ENCODE measurements at regions not wholly inside any gene's neighbourhood (a gene's known extent, or its start where the extent isn't known, plus 50 kb on each side); places are given as distances from the start of the nearest gene placed in this dataset.

DNA sequence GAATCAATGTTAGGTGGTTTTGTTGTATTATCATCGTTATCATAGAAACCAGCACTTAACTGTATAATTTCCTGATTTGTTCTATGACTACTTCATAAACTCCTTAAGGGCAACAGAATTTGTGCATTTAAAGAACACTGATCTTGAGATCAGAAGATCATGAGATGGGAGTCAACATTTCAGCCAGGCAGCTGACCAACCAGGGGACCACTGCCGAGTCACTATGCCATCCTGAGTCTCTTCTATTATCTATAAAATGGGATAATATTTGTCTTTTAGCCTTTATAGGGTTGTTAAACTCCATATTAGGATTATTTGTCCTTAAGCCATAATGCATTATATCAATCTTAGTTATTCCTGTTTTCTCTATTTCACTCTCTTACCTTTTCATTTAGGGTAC, 261.7 kb downstream of the GPAM start (continued):
- TF ChIP-seq RXRA (IDR thresholded peaks at IDR 0.05; ENCODE audit: insufficient read depth, low read depth, low read length) (no peak), EZH2 (IDR thresholded peaks at IDR 0.05; ENCODE audit: low read depth, low read length, severe bottlenecking) (no peak), SUZ12 (IDR thresholded peaks at IDR 0.05; ENCODE audit: low read length) (no peak), NRF1 (IDR thresholded peaks at IDR 0.05; ENCODE audit: low read depth, low read length) (no peak)
- TF ChIP-seq, protein P1, sequence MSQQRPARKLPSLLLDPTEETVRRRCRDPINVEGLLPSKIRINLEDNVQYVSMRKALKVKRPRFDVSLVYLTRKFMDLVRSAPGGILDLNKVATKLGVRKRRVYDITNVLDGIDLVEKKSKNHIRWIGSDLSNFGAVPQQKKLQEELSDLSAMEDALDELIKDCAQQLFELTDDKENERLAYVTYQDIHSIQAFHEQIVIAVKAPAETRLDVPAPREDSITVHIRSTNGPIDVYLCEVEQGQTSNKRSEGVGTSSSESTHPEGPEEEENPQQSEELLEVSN (IDR thresholded peaks at IDR 0.05), result no peak
- TF ChIP-seq, protein P2, sequence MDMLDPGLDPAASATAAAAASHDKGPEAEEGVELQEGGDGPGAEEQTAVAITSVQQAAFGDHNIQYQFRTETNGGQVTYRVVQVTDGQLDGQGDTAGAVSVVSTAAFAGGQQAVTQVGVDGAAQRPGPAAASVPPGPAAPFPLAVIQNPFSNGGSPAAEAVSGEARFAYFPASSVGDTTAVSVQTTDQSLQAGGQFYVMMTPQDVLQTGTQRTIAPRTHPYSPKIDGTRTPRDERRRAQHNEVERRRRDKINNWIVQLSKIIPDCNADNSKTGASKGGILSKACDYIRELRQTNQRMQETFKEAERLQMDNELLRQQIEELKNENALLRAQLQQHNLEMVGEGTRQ (IDR thresholded peaks at IDR 0.05; ENCODE audit: low read length), result no peak

Data from H1 (cell line).